ENCODE measurements at regions not wholly inside any gene's neighbourhood (a gene's known extent, or its start where the extent isn't known, plus 50 kb on each side); places are given as distances from the start of the nearest gene placed in this dataset.

- ATAC-seq, result no peak
- H3K4me1 ChIP-seq (ENCODE audit: control insufficient read depth, insufficient read depth, low read length), result no peaks in the 10 kb centered on the region
- no peak overlapping the region for H3K4me3 ChIP-seq (ENCODE audit: low read depth in 2 of 2, low read length in 2 of 2)
- in situ Hi-C loops (cut with HindIII; ENCODE audit: low pct_unique_long_range_greater_than_20kb, low sequenced_read_pairs) (no loop called here), intact Hi-C loops (cut with micrococcal nuclease; ENCODE audit: unreplicated experiment) (no loop called here)
- ChIA-PET POLR2A (no interaction called here), CTCF (no interaction called here)
- H3K9me3 ChIP-seq (ENCODE audit: control insufficient read depth, insufficient read depth, low read depth, low read length), result no peaks in the 10 kb centered on the region
- H3K27ac ChIP-seq (ENCODE audit: low read length), result no peak overlapping the region
- H3K27me3 ChIP-seq (ENCODE audit: control insufficient read depth, insufficient read depth, low read length), result no peaks in the 10 kb centered on the region
- TF ChIP-seq TCF7L2 (IDR thresholded peaks at IDR 0.05; ENCODE audit: low read depth, low read length), result no peak
- TF ChIP-seq POLR2AphosphoS5 (IDR thresholded peaks at IDR 0.05; ENCODE audit: low read depth, low read length), result no peak
- no peak for TF ChIP-seq REST (IDR thresholded peaks at IDR 0.05; ENCODE audit: insufficient read depth in 1 of 2, low read depth in 2 of 2, low read length in 1 of 2)
- no peak for TF ChIP-seq SIN3A (IDR thresholded peaks at IDR 0.05; ENCODE audit: borderline replicate concordance, insufficient read depth, low read depth, low read length)
- no peak for TF ChIP-seq CTCF (IDR thresholded peaks at IDR 0.05)
- H3K36me3 ChIP-seq (ENCODE audit: control insufficient read depth, insufficient read depth, low read length), result no peaks in the 10 kb centered on the region
- no peak for DNase-seq (ENCODE audit: low read depth, low spot score)
- BruUV-seq (replicated peaks), result no TSS peak
Measured at GRCh38 chr9:13613296-13613695, 333.8 kb upstream of the MPDZ start.

GRCh38 chr9:13608451-13608850 is 329.0 kb upstream of the MPDZ start:
- in situ Hi-C loops (cut with HindIII; ENCODE audit: low pct_unique_long_range_greater_than_20kb, low sequenced_read_pairs) (no loop called here), intact Hi-C loops (cut with micrococcal nuclease; ENCODE audit: unreplicated experiment) (no loop called here)
- Histone ChIP-seq H3K27me3 (ENCODE audit: control insufficient read depth, insufficient read depth, low read length) (no peaks in the 10 kb centered on the region), H3K36me3 (ENCODE audit: control insufficient read depth, insufficient read depth, low read length) (no peaks in the 10 kb centered on the region), H3K9me3 (ENCODE audit: control insufficient read depth, insufficient read depth, low read depth, low read length) (no peaks in the 10 kb centered on the region), H3K27ac (ENCODE audit: low read length) (no peak overlapping the region), H3K4me1 (ENCODE audit: control insufficient read depth, insufficient read depth, low read length) (no peaks in the 10 kb centered on the region), H3K4me3 (ENCODE audit: low read depth in 2 of 2, low read length in 2 of 2) (no peak overlapping the region)
- CTCF ChIA-PET, result no interaction called here
- no peak for ATAC-seq
- BruUV-seq (replicated peaks), result no TSS peak
- no peak for TF ChIP-seq CTCF (IDR thresholded peaks at IDR 0.05)
- TF ChIP-seq SIN3A (IDR thresholded peaks at IDR 0.05; ENCODE audit: borderline replicate concordance, insufficient read depth, low read depth, low read length), result no peak
- TF ChIP-seq POLR2AphosphoS5 (IDR thresholded peaks at IDR 0.05; ENCODE audit: low read depth, low read length), result no peak
- no peak for TF ChIP-seq TCF7L2 (IDR thresholded peaks at IDR 0.05; ENCODE audit: low read depth, low read length)
- TF ChIP-seq REST (IDR thresholded peaks at IDR 0.05; ENCODE audit: insufficient read depth in 1 of 2, low read depth in 2 of 2, low read length in 1 of 2), result no peak
- POLR2A ChIA-PET, result no interaction called here
- no peak for DNase-seq (ENCODE audit: low read depth, low spot score)
